ENCODE measurements at regions not wholly inside any gene's neighbourhood (a gene's known extent, or its start where the extent isn't known, plus 50 kb on each side); places are given as distances from the start of the nearest gene placed in this dataset.

GRCh38 chr4:126341927-126342326 is 1027.2 kb downstream of the FAT4 start:
- no peak for TF ChIP-seq POLR2A (IDR thresholded peaks at IDR 0.05; ENCODE audit: low read depth, low read length)
- TF ChIP-seq POLR2AphosphoS5 (IDR thresholded peaks at IDR 0.05; ENCODE audit: low read depth, low read length): no peak
- TF ChIP-seq TAF1 (IDR thresholded peaks at IDR 0.05; ENCODE audit: low read depth, low read length): no peak
- no peak for TF ChIP-seq PAX5 (IDR thresholded peaks at IDR 0.05; ENCODE audit: insufficient read depth, low read length, severe bottlenecking)
